ENCODE measurements at regions not wholly inside any gene's neighbourhood (a gene's known extent, or its start where the extent isn't known, plus 50 kb on each side); places are given as distances from the start of the nearest gene placed in this dataset.
A peak's percentile ranks its signal among the peaks of the same experiment; 100 is the strongest.

DNA sequence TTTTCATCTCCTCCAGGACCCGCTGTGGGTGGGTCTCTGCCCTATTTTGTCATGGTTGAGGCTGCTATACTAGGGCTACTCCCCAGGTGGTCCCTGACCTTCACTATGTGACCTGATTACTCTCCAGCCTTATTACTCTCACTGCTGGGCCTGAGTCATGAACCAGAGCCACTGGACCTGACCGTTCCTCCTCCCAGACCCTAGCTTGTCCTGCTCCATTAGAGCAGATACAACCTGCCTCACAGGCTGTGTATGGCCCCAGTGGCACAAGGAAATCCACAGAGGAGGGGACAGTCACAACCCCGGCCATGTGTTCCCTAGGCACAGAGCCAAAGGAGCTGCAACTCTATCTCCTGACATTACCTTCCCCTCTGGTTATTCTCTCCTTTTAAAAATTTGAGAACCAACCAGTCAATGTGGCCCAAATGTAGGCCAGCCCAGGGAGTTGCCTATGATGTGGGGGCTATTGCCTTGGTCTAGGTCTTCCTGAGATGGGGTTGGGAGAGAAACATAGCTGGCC is 96.0 kb upstream of the FSTL4 start:
- no peak for DNase-seq (ENCODE audit: low spot score)

DNA sequence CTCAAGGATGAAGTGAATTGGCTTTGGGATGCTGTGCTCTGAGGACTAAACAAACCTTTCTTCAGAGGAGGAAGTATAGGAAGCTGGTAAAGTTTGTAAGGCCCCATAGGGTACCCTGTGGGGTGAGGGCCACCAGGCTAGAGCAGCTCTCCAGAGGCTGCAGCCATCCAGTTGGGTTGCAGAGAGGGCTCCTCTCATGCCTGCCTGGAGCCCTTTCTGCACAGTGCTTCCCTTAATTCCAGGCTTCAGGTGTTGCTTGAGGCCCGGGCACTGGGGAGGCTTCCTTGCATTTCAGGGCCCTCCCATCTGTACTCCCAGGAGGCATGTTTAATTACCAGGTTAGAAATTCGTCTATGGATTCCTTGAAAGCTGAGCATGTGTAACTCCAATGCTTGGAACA is 95.3 kb upstream of the FSTL4 start:
- no peak for DNase-seq (ENCODE audit: low spot score)

DNA sequence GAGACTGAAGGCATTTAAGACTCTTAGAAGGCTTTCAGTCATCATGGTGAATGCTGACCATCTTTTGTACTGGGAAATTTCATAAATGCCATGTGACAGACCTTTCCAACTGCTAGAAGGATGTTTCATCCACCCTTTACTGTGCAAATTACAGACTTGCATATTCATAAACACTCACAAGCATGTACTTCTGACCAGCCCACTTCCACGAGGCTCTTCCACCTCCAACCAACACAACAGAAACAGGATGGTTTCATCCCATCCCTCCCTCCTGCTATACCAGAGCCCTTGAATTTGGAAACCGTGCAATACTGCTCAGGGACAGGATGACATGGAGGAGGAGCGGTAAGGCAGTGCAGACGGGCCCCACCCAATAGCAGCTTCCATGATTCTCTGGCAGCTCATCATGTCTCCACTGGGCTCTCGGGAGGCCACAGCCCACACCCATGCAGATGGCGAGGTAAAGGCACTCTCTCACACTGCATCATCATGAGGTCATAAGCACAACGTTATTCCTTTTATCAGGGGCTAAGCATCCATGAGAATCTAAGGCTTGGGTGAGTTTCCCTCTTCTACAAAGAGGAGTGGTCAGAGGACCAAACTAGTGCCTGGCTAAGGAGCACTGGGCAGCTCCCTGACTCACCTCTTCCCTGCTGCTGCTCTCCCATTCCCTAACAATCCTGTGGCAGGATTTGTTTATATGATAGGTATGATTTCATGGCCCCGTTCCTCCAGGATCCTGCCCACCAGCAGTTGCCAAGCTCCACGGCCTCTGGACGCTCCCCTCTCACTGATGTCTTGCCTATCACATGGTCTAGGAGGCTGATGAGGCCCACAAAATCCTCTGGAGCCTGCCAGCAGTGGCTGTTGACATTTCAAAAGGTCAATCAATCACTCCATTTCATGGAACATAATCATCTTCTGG is 94.4 kb upstream of the FSTL4 start:
- no peak for DNase-seq (ENCODE audit: low spot score)

DNA sequence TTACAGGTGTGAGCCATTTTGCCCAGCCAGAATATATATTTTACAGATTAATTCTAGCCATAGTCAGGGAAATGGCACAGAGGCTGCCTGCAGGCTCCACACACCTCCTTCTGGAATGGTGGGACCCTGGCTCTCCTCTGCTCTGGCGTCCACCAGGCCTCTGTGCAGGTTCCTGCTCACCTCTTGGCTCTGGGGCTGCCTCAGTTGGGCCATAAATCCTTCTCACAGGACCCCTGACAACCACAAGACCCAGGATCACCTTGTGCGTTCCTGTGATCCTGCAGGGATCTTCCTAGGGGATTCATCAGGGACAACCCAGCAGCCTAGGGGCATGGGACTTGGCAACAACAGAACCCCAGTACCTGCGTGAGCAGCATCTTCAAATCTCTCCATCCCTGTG is 93.0 kb upstream of the FSTL4 start:
- no peak for DNase-seq (ENCODE audit: low spot score)

DNA sequence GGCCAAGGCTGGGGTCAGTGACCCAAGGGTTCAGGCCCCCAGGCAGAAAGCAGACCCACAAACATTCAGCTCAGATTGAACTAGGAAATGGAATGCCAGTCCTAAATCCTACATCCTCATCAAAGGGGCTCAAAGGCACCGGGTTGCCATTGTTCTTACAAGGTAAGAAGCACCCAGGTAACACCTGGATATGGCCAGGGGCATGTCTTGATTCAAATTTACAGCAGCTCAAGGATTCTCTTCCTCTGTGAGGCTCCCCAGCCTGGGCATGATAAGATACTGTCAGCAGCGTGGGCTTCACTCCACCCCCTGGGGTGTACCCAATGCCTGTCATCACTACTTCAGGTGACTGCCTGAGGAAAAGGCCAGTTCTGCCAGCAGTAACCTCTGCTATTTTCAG is 92.1 kb upstream of the FSTL4 start:
- no peak for DNase-seq (ENCODE audit: low spot score)

DNA sequence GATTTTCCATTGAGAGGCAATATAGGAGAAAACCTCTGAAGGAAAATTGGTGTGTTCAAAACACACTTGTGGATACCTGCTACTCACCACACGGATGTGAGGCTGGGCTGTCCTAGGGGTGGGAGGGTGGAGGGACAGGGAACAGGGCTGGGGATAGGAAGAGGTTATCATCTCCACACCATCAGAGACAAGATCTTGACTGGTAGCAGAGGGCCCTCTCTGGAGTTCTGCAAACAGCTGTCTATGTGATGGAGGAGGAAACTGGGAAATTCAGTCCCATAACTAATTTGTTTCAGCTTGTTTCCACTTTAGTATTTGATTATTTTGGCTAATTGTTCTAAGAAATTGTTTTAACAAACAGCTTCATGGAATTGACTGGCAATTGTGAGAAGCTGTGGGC is 91.6 kb upstream of the FSTL4 start:
- no peak for DNase-seq (ENCODE audit: low spot score)

DNA sequence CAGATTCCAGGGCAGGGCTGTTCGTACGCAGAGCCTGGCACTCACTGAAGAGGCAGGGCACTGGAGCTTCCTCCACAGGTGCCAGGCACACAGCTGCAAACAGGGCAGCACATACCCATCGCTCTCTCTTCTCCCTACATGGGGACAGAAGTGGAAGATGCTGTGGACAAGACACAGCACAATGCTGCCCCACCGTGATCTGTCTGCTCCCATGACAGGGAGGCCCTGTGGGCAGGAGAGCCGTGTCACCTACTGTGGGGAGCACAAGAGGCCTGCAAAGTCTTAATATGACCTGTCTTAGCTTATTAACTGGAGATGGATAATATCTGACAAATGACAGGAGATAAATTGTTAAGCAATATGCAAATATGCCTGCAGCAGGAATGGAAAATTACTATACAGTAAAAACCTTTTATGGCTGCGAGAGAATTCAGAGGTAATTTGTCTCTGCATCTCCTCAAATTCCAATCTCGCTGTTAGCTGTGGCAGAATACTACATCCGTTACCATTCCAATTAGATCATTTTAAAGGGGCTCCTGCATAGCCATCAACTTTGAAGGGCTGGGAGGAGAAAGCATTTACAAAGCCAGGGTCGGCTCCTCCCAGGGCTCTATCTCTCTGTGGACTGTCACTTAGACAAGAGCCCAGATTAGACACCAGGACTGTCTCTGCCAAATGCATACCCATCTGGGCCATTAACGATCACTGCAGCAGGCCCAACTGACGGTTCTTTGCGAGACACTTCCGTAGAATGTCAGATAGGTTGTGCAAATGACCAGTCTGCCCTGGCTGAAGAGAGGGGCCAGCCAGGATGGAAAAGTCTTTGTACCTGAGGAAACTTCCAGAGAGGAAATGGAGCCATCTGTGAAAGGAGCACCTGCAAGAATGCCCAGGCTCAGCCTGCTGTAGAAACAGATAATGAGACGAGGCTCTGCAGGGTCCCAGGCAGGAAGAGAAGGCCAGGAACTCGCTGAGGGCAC is 90.7 kb upstream of the FSTL4 start:
- DNase-seq (ENCODE audit: low spot score): no peak

DNA sequence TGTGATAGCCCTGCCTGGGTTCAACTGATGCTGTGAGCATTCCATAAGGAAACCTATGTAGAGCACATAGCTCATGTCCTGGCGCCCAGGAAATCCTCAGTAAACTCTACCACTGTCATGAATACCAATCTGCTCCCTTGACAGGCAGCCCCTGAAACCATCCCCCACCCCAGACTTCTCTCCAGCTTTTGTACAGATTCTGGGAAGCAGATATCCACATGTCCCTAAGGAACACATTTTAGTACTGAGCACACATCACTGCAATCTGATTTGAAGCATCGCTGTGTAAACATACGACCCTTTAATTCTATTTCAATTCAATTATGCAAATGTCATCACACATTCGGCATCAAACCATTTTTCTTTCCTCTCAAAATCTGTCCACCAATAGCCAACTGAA is 89.5 kb upstream of the FSTL4 start:
- DNase-seq (ENCODE audit: low spot score): no peak

DNA sequence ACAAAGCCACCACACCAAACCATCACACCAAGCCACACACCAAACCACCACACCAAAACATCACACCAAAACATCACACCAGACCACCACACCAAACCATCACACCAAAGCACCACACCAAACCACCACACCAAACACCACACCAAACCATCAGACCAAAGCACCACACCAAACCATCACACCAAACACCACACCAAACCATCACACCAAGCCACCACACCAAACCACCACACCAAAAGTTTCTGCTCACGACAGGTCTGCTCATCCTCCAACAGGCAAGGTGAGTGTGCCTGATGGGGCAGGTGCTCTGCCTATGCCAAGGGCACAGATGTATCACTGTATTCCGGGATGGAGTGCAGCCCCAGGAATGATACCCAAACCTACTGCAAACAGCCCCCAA is 87.9 kb upstream of the FSTL4 start:
- no peak for DNase-seq (ENCODE audit: low spot score)

DNA sequence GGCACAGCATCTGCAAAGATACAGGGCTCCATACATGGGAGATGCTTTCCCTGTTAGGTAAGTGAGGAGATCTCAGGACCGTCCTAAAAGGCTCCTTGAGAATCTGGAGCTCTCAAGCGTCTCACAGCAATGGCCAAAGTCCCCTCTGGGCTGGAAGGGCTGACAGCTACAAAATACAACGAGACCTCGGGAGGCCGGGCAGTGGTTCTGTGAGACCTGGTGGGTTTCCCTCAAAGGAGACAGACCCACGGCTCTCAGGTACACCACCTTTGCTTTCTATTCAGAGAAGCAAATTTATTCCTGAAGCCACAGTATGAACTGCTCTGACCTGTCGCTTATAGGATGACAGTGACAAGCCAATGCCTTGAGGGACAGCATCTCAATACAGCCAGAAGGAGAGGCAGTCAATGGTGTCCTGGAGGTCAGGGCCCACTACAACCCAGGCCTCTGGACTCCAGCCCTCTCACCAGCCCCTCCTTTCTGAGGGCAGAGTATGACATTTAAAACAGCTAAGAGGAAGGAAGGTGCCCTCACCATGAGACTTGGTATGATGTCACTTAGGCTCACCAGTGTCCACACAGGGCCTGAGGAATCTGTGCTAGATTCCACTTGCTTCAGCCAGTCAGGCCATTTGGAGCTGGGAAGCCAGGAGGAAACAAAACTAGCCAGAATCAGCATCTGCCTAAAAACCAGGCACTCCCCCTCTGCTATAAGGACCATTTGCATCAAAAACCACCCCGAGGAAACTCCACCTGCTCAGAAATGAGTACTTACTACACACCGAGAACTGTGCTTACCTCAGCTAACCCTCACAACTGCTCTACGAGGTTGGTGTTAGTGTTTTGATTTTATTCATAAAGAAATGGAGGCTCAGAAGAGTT is 86.5 kb upstream of the FSTL4 start:
- no peak for DNase-seq (ENCODE audit: low spot score)

DNA sequence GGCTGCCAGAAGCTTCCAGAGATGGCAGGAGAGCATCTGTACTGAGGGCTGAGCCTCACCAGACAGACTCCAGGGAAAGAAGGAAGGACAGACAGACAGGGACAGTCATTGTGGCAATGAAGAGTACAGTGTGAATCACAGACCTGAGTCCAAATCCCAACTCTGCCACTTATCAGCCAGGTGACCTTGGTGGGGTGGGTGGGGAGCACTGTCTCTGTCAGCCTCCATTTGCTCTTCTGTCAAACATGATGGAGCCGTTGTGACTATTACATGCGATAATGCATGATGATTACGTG is 85.9 kb upstream of the FSTL4 start:
- no peak for DNase-seq (ENCODE audit: low spot score)

DNA sequence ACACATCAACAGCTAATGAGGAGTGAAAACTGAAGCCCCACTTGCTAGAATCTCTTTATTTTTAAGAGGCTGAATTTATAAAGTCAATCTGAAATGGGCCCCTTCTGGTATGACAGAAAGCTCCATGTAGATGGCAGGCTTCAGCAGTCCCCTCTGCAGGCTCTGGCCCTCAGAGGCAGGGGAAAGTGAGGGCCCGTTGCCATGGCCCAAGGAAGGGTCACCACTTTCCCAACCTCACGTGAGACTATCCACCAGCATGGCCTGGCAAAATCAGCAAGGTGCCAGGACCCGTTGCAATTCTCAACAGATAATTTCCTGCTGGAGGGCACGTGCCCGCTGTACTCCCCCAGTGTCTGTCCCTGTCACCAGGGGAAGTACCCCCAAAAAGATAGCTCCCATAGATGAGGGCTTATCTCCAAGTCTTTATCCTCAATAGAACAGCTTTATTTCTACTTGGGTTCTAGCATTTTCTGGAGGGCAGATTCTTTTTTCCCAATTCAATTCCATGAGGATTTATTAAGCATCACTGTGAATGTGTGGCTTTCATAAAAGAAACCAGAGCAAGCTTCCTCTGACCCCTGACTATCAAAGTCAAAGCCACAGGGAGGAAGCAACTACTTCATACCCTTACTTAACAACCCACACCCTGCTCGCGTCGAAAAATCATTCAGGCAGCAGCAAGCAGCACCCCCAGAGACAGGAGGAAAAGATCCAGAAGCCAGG is 85.4 kb upstream of the FSTL4 start:
- DNase-seq (ENCODE audit: low spot score): no peak

DNA sequence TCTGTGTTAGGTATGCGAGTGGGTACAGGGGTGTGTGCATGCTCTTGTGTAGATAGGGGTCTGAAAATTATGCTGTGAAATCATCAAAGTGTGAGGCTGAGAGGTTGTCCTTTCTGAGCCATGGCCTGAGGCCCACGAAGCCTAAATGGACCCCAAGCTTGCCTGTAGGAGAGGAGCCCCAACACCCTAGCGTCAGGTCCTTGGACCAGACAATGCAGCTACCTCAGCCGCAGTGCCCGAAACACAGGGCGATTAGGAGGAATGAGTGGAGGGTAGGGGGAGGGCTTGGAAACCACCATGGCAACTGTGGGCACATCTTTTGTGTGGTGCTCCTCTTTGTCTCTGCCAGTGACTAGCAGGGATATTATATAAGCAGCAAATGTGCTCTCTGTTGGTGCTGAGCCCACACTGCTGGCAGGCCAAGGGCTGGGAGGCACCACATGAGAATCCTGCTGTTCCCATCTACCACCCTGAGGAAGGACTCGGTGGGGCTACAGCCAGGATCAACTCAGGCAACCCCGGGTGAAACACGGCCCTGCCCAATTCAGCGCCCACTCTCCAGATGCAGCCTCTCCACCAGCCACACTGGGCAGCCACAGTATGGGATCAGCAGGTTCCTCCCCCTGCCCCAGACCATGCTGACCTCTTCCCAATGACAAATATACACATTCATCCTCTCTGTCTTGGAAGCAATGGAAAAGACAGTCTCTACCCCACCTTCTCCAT is 84.6 kb upstream of the FSTL4 start:
- DNase-seq (ENCODE audit: low spot score): peak; percentile 81

DNA sequence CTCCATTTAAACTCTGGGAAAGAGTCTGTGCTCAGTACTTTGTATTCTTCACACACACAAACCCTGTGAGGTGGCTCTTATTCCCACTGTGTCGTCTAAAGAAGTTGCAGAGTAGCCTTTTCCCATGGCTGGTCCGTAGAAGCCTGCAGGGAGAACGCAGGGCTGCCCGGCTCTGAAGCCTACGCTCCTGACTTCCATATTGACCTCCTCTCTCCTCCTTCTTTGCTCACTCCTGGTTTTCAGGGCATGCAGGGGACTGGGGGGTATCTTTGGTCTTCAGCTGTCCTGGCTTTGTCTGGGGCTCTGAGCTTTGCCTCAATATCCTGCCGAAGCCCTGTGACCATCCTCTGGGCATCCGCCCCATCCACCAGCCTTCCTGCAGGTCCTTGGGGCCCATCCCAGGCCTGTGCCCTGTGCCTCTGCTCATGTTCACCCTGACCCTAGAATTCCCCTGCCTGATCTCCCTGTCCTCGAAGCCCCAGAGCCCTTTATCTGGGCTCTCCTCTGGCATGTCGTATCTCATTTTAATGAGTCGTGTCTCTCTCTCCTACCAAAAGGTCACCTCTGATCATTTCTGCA is 83.8 kb upstream of the FSTL4 start:
- no peak for DNase-seq (ENCODE audit: low spot score)

DNA sequence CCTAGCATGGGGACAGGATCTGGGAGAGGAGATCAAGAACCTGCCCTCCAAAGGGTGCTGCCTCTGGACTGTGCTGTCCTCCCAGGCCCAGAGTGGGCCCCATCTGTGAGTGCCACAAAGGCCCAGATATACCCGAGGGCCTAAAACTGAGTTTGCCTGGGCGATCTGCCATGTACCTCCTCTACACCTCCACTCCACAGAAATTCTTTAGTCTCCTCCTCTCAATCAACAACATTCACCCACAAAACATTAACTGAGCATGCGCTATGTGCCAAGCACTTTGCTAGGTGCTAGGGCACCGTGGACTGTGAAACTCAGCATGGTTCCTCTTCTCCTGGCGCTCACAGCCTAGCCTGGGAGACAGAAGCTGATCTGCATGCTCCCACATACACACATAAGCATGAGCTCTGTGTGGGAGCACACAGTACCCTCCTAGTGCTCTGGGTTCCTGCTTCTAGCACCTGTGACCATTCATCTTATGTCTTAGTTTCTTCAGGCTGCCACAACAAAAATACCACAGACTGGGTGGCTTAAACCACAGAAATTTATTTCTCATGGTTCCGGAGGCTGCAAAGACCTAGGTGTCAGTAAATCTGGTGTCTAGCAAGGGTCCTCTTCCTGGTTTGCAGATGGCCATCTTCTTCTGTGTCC is 82.0 kb upstream of the FSTL4 start:
- DNase-seq (ENCODE audit: low spot score): no peak

DNA sequence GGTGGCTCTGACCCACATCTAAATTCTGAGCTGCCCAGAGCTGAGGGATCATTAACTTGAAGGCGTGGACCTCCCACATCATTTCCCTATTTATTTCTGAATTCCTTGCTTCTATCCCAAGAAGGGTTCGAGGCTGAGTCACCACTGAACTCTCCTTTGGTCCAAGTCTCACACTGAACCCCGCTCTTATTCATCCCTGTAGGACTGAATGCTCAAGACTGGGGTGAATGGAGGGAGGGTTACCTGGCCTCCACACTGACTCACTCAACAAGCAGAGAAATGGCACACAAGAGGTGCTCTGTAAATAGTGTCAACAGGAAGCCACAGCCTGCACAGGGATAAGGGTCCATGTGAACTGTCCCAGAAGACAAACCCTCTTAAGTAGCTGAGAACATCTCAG is 79.1 kb upstream of the FSTL4 start:
- DNase-seq (ENCODE audit: low spot score): no peak

DNA sequence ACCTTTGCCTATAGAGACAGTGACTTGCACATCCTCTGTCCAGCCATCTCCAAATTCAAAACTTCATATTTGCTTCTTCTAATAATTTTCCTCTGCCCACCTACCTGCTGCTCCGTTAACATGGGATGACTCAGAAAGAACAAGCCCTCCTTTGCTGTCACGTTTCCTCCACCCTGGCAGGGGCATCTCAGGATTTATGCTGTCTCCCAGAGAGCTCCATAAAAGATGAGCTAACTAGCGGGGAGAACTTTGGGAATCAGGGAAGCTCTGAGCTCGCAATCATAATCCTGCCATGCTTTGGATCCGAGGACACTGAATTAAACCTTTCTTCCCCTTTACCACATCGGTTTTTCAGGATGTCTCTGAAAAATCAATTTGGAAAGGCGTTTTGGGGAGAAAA is 78.4 kb upstream of the FSTL4 start:
- no peak for DNase-seq (ENCODE audit: low spot score)

DNA sequence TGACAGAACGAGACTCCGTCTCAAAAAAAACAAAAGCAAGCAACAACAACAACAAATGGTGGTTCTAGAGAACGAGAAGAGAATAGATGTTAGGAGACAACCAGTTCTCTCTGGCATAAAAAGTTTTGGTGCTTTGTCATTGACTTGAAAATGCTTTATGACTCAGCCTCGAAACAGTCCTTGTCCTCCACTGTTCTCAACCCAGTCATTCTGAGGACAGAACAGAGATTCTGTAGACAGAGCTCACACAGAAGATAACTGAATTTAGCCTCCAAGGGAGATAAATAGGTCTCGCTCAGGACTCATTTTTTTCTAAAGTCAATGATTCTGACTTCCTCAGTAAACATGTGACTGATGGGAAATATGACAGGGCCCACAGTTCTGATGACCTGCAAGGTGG is 76.0 kb upstream of the FSTL4 start:
- no peak for DNase-seq (ENCODE audit: low spot score)

DNA sequence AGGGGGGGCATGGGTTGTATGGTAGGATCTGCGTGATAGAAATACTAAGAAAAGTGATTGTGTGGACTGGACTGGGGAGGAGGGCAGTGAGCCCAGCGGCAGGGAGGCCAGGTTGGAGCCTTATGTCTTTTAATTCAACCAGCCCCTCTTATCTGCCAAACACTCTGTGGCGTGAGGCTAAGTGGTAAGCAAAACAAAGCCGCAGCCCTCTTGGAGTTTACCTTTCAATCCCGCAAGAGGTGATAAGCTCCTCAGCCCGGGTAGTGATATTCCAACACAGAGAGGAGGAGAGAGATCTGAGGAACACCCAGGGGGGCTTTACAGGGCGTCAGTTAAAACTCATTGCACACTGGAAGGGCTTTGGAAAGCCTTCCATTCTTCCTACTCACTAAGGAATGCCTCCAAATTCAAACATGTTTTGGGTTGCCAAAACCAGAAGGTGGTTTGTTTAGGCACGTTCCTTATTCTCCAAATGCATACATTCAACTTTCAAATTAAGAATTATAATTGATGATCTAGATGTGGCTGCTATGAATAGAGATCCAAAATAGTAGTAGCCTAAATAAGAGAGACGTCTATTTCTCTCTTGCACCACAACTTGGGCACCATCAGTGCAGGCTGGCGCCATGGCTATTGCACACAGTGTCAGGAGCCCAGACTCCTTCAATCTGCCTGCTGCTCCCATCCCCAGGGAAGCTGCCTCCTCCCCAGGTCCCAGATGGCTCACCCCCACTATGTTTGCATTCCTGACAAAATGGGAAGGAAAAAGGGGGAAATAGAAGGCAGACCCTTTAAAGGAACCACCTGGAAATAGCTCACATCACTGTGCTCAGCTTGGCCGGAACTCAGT is 75.1 kb upstream of the FSTL4 start:
- DNase-seq (ENCODE audit: low spot score): no peak
